H1 (cell line): ENCODE measurements at regions not wholly inside any gene's neighbourhood (a gene's known extent, or its start where the extent isn't known, plus 50 kb on each side); places are given as distances from the start of the nearest gene placed in this dataset.

Experiments
- CTCF ChIA-PET: fragments of 300-600 bp; sonication (Branson Sonifier 250); formaldehyde crosslinking; loops from one replicate; lab custom pipeline; 2021; ENCODE audit not compliant: partially characterized antibody; lab: Charles Lee
- POLR2A ChIA-PET: fragments of 300-600 bp; sonication (Branson Sonifier 250); formaldehyde crosslinking; loops from one replicate; lab custom pipeline; 2021; ENCODE audit warnings: inconsistent platforms; ENCODE audit not compliant: partially characterized antibody; lab: Charles Lee
- DNase-seq, 2 experiments: peaks; one replicate each; pipeline versions ENCODE4 v3.0.0 to v3.0.0-alpha.2; 2010 to 2022; ENCODE audit warnings: low spot score in 2 of 2, low read depth in 1 of 2, mixed read lengths in 1 of 2
- FAIRE-seq: peaks from 2 replicates; lab custom pipeline; 2011; peaks lifted over from hg19 to GRCh38; lab: Jason Lieb, UNC
- H2AFZ ChIP-seq: 2 replicates; pipeline ENCODE4 v1.8.1; 2012; ENCODE audit warnings: low read length, inconsistent platforms
- H2AK5ac ChIP-seq: 2 replicates; pipeline ENCODE4 v1.6.1; 2013; ENCODE audit warnings: low read depth, low read length
- H2BK120ac ChIP-seq: replicated peaks from 2 replicates; pipeline ENCODE3; 2013; ENCODE audit warnings: low read depth, low read length, inconsistent platforms
- H2BK12ac ChIP-seq: 2 replicates; pipeline ENCODE4 v1.6.1; 2013; ENCODE audit warnings: low read depth, low read length
- H2BK15ac ChIP-seq: 2 replicates; pipeline ENCODE4 v1.6.1; 2013; ENCODE audit warnings: low read length
- H2BK20ac ChIP-seq: 2 replicates; pipeline ENCODE4 v1.6.1; 2013; ENCODE audit warnings: low read length
- H2BK5ac ChIP-seq: 2 replicates; pipeline ENCODE4 v1.6.1; 2013; ENCODE audit warnings: low read depth, low read length
- H3K14ac ChIP-seq: 2 replicates; pipeline ENCODE4 v1.6.1; 2013; ENCODE audit warnings: inconsistent platforms; ENCODE audit not compliant: insufficient read length
- H3K18ac ChIP-seq: 2 replicates; pipeline ENCODE4 v1.6.1; 2013; ENCODE audit warnings: low read length; ENCODE audit errors: extremely low read depth
- H3K23ac ChIP-seq: 2 replicates; pipeline ENCODE4 v1.6.1; 2013; ENCODE audit warnings: inconsistent platforms; ENCODE audit not compliant: insufficient read length
- H3K23me2 ChIP-seq: 2 replicates; pipeline ENCODE4 v1.6.1; 2013; ENCODE audit warnings: low read depth, low read length
- H3K27ac ChIP-seq: 2 replicates; pipeline ENCODE4 v1.6.1; 2011; ENCODE audit warnings: low read depth, low read length, inconsistent platforms
- H3K27me3 ChIP-seq, 4 experiments: replicated peaks in 1 of 4; 1 replicate in 1 of 4; 2 replicates in 3 of 4; pipeline versions ENCODE4 v1.6.1 to v1.8.1; 2011 to 2013; ENCODE audit warnings: low read length in 3 of 4, mild to moderate bottlenecking in 3 of 4, inconsistent platforms in 2 of 4, mixed read lengths in 2 of 4, moderate library complexity in 1 of 4; ENCODE audit not compliant: control insufficient read depth in 3 of 4, insufficient read depth in 3 of 4; ENCODE audit errors: extremely low read depth in 1 of 4
- H3K36me3 ChIP-seq, 4 experiments: 2 replicates each; pipeline versions ENCODE4 v1.6.1 to v1.8.1; 2011 to 2013; ENCODE audit warnings: mild to moderate bottlenecking in 4 of 4, low read length in 3 of 4, moderate library complexity in 2 of 4, control low read depth in 1 of 4, inconsistent platforms in 1 of 4; ENCODE audit not compliant: insufficient read depth in 4 of 4, control insufficient read depth in 2 of 4
- H3K4ac ChIP-seq: replicated peaks from 2 replicates; pipeline ENCODE3; 2013; ENCODE audit warnings: low read length, low read depth, mixed read lengths, inconsistent platforms; ENCODE audit not compliant: insufficient read length
- H3K4me1 ChIP-seq, 4 experiments: replicated peaks in 1 of 4; 1 replicate in 1 of 4; 2 replicates in 3 of 4; pipeline versions ENCODE4 v1.6.1 to v1.8.1; 2011 to 2013; ENCODE audit warnings: low read length in 3 of 4, inconsistent platforms in 2 of 4, mixed read lengths in 1 of 4; ENCODE audit not compliant: insufficient read depth in 4 of 4, control insufficient read depth in 3 of 4
- H3K4me2 ChIP-seq, 2 experiments: 2 replicates each; pipeline versions ENCODE4 v1.6.1 to v1.8.1; 2011 to 2013; ENCODE audit warnings: low read depth in 2 of 2, low read length in 2 of 2, control low read depth in 1 of 2, inconsistent platforms in 1 of 2, mild to moderate bottlenecking in 1 of 2; ENCODE audit not compliant: insufficient read depth in 1 of 2
- H3K4me3 ChIP-seq, 4 experiments: fragments of 200-600, 300-600 bp in 1 of 4; sonication (generic), shearing (Covaris generic), sonication (Bioruptor Twin) in 1 of 4; 2 replicates each; pipeline versions ENCODE4 v1.5.1 to v1.8.1; 2011 to 2016; ENCODE audit warnings: low read length in 4 of 4, low read depth in 3 of 4, control low read depth in 2 of 4, inconsistent platforms in 2 of 4, mild to moderate bottlenecking in 2 of 4, mixed read lengths in 1 of 4, moderate library complexity in 1 of 4; ENCODE audit not compliant: insufficient read depth in 2 of 4; ENCODE audit errors: extremely low read depth in 1 of 4
- H3K56ac ChIP-seq: replicated peaks from 2 replicates; pipeline ENCODE3; 2013; ENCODE audit warnings: low read depth, mild to moderate bottlenecking, mixed read lengths, low read length, inconsistent platforms; ENCODE audit not compliant: insufficient read length
- H3K79me1 ChIP-seq: 2 replicates; pipeline ENCODE4 v1.6.1; 2013; ENCODE audit warnings: low read depth, low read length, control low read depth
- H3K79me2 ChIP-seq, 2 experiments: 2 replicates each; pipeline versions ENCODE4 v1.6.1 to v1.8.1; 2012 to 2013; ENCODE audit warnings: low read length in 2 of 2, mild to moderate bottlenecking in 2 of 2, inconsistent platforms in 1 of 2; ENCODE audit not compliant: insufficient read depth in 2 of 2, control insufficient read depth in 1 of 2
- H3K9ac ChIP-seq, 4 experiments: replicated peaks in 1 of 4; 1 replicate in 1 of 4; 2 replicates in 3 of 4; pipeline versions ENCODE4 v1.6.1 to v1.8.1; 2011 to 2013; ENCODE audit warnings: low read depth in 3 of 4, low read length in 3 of 4, control low read depth in 2 of 4, mild to moderate bottlenecking in 2 of 4, moderate library complexity in 2 of 4, inconsistent platforms in 1 of 4; ENCODE audit errors: extremely low read depth in 1 of 4
- H3K9me3 ChIP-seq, 2 experiments: 2 replicates each; pipeline versions ENCODE4 v1.6.1 to v1.8.1; 2012 to 2013; ENCODE audit warnings: mild to moderate bottlenecking in 2 of 2, moderate library complexity in 2 of 2, control low read depth in 1 of 2, inconsistent platforms in 1 of 2, low read depth in 1 of 2, low read length in 1 of 2, mixed read lengths in 1 of 2; ENCODE audit not compliant: insufficient read depth in 2 of 2
- H4K20me1 ChIP-seq, 2 experiments: replicated peaks in 1 of 2; 2 replicates each; pipeline versions ENCODE3 to v1.8.1; 2011 to 2013; ENCODE audit warnings: inconsistent platforms in 2 of 2, low read length in 2 of 2, mild to moderate bottlenecking in 1 of 2; ENCODE audit not compliant: insufficient read depth in 2 of 2, control insufficient read depth in 1 of 2
- H4K5ac ChIP-seq: 2 replicates; pipeline ENCODE4 v1.6.1; 2013; ENCODE audit warnings: low read length, low read depth, mixed read lengths, inconsistent platforms; ENCODE audit not compliant: insufficient read length
- H4K8ac ChIP-seq: 2 replicates; pipeline ENCODE4 v1.8.0; 2013; ENCODE audit warnings: mild to moderate bottlenecking, moderate library complexity, low read length, inconsistent platforms; ENCODE audit not compliant: insufficient read depth; ENCODE audit errors: extremely low read depth
- H4K91ac ChIP-seq: replicated peaks from 2 replicates; pipeline ENCODE3; 2013; ENCODE audit warnings: low read length, mixed read lengths, inconsistent platforms; ENCODE audit not compliant: insufficient read length
- GTF2F1 ChIP-seq: IDR thresholded peaks from 2 replicates; pipeline ENCODE4 v1.6.1; 2012; ENCODE audit warnings: low read depth, low read length, improper control_type of control experiment, borderline replicate concordance
- POU5F1 ChIP-seq: IDR thresholded peaks from 2 replicates; pipeline ENCODE4 v1.6.1; 2011; ENCODE audit warnings: low read depth, mild to moderate bottlenecking, low read length, moderate library complexity
- SIN3A ChIP-seq, 2 experiments: IDR thresholded peaks in 1 of 2; conservative IDR thresholded peaks in 1 of 2; 2 replicates each; pipeline ENCODE4 v1.6.1; 2011 to 2012; ENCODE audit warnings: low read length in 2 of 2, improper control_type of control experiment in 1 of 2, low read depth in 1 of 2, mild to moderate bottlenecking in 1 of 2
- TCF12 ChIP-seq: IDR thresholded peaks from 2 replicates; pipeline ENCODE4 v1.6.1; 2011; ENCODE audit warnings: low read depth, mild to moderate bottlenecking, low read length
- WGBS, 2 experiments: shearing (Covaris generic) in 1 of 2; methylation state at CpG; one replicate each; pipeline versions ENCODE4 v1.1.6 to v1.1.7; 2013 to 2015; ENCODE audit warnings: low lambda C conversion rate in 2 of 2, mixed read lengths in 2 of 2, inconsistent platforms in 1 of 2, low coverage in 1 of 2, missing lambda C conversion rate in 1 of 2; ENCODE audit not compliant: insufficient replicate concordance in 2 of 2, insufficient coverage in 1 of 2, insufficient read length in 1 of 2; ENCODE audit errors: extremely low coverage in 1 of 2, missing lambda C conversion rate in 1 of 2; 5-methylcytosine and 5-hydroxymethylcytosine counted together
- TF ChIP-seq, protein P1 (sequence below): IDR thresholded peaks from 2 replicates; pipeline ENCODE4 v1.6.1; 2012; ENCODE audit warnings: low read length, inconsistent platforms

DNA sequence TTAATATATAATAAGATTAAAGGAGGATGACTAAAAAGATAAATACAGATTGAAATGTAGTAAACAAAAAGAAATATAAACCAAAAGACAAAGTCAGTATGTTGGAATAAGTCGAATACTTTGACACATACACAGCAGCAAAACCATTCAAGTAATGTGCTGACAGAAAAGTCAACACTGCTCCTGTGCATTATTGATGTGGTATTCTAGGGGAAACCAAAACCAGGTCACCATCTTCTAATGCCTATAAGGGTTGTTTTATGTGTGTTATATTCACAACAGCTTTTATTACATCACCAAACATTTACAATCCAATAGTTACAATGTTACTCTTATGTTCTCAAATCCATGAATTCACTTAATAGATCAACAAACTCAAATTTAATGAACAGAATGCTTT lies 111.8 kb upstream of the DKK2 start:
- no peak for FAIRE-seq
- no peak overlapping the region for H3K4me3 ChIP-seq
- H2BK15ac ChIP-seq = no peak overlapping the region
- no peak overlapping the region for H3K56ac ChIP-seq
- H3K79me1 ChIP-seq = no peaks in the 10 kb centered on the region
- H3K23ac ChIP-seq = no peak overlapping the region
- TF ChIP-seq POU5F1 (no peak), TCF12 (no peak), GTF2F1 (no peak), SIN3A (conservative IDR thresholded peaks at IDR 0.05 in 1 of 2, IDR thresholded peaks at IDR 0.05 in 1 of 2; ENCODE audit: low read depth in 1 of 2, low read length in 2 of 2) (no peak)
- TF ChIP-seq, protein P1, sequence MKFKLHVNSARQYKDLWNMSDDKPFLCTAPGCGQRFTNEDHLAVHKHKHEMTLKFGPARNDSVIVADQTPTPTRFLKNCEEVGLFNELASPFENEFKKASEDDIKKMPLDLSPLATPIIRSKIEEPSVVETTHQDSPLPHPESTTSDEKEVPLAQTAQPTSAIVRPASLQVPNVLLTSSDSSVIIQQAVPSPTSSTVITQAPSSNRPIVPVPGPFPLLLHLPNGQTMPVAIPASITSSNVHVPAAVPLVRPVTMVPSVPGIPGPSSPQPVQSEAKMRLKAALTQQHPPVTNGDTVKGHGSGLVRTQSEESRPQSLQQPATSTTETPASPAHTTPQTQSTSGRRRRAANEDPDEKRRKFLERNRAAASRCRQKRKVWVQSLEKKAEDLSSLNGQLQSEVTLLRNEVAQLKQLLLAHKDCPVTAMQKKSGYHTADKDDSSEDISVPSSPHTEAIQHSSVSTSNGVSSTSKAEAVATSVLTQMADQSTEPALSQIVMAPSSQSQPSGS = no peak
- H2BK5ac ChIP-seq = no peak overlapping the region
- no peak overlapping the region for H3K4me2 ChIP-seq
- no peak overlapping the region for H3K18ac ChIP-seq
- H4K8ac ChIP-seq = no peak overlapping the region
- H3K9me3 ChIP-seq = no peaks in the 10 kb centered on the region
- H4K20me1 ChIP-seq = no peaks in the 10 kb centered on the region
- no peak overlapping the region for H2BK120ac ChIP-seq
- no peaks in the 10 kb centered on the region for H3K79me2 ChIP-seq
- peak overlapping the region; percentile 70; the same call in 1 of the 2 replicates for H2AFZ ChIP-seq
- CTCF ChIA-PET = interaction anchor here (1.0 kb wide), 1 partner anchor 94 kb away, joined by 3 read pairs; no protein-coding TSS in a partner anchor
- H2BK12ac ChIP-seq = no peak overlapping the region
- H2AK5ac ChIP-seq = no peak overlapping the region
- peaks cover 0 to 12% (median 0%) of the 10 kb centered on the region in 4 experiments; a peak in 1 of 7 replicates for H3K4me1 ChIP-seq
- H3K9ac ChIP-seq = no peak overlapping the region
- H2BK20ac ChIP-seq = no peak overlapping the region
- H3K14ac ChIP-seq = no peak overlapping the region
- no peak for DNase-seq
- H3K27me3 ChIP-seq = no peaks in the 10 kb centered on the region
- H3K4ac ChIP-seq = no peak overlapping the region
- no peak overlapping the region for H4K91ac ChIP-seq
- H3K36me3 ChIP-seq = no peaks in the 10 kb centered on the region
- WGBS, 2 experiments = 86% methylated on average over 1 of the region's 1 CpG; no CpG with 5 or more reads in 1 of the 2 experiments
- POLR2A ChIA-PET = no interaction called here
- H3K27ac ChIP-seq = no peak overlapping the region
- no peaks in the 10 kb centered on the region; the same call in 1 of the 2 replicates for H3K23me2 ChIP-seq
- no peak overlapping the region for H4K5ac ChIP-seq
